PFSK-1 (cell line): ENCODE measurements at regions not wholly inside any gene's neighbourhood (a gene's known extent, or its start where the extent isn't known, plus 50 kb on each side); places are given as distances from the start of the nearest gene placed in this dataset.

ENCODE experiments used
- POLR2AphosphoS5 ChIP-seq: IDR thresholded peaks from 2 replicates; pipeline ENCODE4 v1.6.1; 2012; ENCODE audit warnings: low read depth, mild to moderate bottlenecking, control low read depth, low read length, moderate library complexity
- SIN3A ChIP-seq: IDR thresholded peaks from 2 replicates; pipeline ENCODE4 v1.6.1; 2012; ENCODE audit warnings: mild to moderate bottlenecking, low read length, moderate library complexity, borderline replicate concordance; ENCODE audit not compliant: insufficient read depth
- TF ChIP-seq, protein P1 (sequence below), 2 experiments: IDR thresholded peaks; 2 replicates each; pipeline versions ENCODE4 v1.6.1 to v1.8.0; 2011 to 2012; ENCODE audit warnings: low read depth in 2 of 2, low read length in 2 of 2, control low read depth in 1 of 2, inconsistent platforms in 1 of 2, mild to moderate bottlenecking in 1 of 2, moderate library complexity in 1 of 2; ENCODE audit not compliant: insufficient read depth in 1 of 2

DNA sequence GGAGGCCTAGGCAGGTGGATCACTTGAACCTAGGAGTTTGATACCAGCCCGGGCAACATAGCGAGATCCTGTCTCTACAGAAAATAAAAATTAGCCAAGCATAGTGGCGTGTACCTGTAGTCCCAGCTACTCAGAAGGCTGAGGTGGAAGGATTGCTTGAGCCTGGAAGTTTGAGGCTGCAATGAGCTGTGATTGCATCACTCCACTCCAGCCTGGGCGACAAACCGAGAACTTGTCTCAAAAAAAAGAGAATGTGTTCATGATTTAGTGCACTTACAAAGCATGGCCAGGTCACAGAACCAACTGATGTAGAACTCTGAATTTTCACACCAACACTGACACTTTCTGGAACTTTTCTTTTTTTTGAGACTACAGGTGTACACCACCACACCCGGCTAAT lies 182.7 kb downstream of the ZFP64 start:
- TF ChIP-seq, protein P1, sequence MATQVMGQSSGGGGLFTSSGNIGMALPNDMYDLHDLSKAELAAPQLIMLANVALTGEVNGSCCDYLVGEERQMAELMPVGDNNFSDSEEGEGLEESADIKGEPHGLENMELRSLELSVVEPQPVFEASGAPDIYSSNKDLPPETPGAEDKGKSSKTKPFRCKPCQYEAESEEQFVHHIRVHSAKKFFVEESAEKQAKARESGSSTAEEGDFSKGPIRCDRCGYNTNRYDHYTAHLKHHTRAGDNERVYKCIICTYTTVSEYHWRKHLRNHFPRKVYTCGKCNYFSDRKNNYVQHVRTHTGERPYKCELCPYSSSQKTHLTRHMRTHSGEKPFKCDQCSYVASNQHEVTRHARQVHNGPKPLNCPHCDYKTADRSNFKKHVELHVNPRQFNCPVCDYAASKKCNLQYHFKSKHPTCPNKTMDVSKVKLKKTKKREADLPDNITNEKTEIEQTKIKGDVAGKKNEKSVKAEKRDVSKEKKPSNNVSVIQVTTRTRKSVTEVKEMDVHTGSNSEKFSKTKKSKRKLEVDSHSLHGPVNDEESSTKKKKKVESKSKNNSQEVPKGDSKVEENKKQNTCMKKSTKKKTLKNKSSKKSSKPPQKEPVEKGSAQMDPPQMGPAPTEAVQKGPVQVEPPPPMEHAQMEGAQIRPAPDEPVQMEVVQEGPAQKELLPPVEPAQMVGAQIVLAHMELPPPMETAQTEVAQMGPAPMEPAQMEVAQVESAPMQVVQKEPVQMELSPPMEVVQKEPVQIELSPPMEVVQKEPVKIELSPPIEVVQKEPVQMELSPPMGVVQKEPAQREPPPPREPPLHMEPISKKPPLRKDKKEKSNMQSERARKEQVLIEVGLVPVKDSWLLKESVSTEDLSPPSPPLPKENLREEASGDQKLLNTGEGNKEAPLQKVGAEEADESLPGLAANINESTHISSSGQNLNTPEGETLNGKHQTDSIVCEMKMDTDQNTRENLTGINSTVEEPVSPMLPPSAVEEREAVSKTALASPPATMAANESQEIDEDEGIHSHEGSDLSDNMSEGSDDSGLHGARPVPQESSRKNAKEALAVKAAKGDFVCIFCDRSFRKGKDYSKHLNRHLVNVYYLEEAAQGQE (IDR thresholded peaks at IDR 0.05; ENCODE audit: insufficient read depth in 1 of 2, low read depth in 2 of 2, low read length in 2 of 2): no peak
- TF ChIP-seq POLR2AphosphoS5: no peak
- TF ChIP-seq SIN3A: no peak
